Brain pericyte (primary cell): ENCODE measurements at regions not wholly inside any gene's neighbourhood (a gene's known extent, or its start where the extent isn't known, plus 50 kb on each side); places are given as distances from the start of the nearest gene placed in this dataset.

Source experiments
- DNase-seq: peaks from one replicate; pipeline ENCODE4 v3.0.0-alpha.2; 2012; ENCODE audit warnings: low read depth, low spot score

- no peak for DNase-seq
Observed at GRCh38 chr22:47858773-47859306, 1096.4 kb downstream of the TBC1D22A start.

- DNase-seq: no peak
Observed at GRCh38 chr22:47854680-47855079, 1092.2 kb downstream of the TBC1D22A start.

GRCh38 chr22:47854251-47854650 is 1091.8 kb downstream of the TBC1D22A start:
- DNase-seq: no peak

GRCh38 chr22:47853750-47854149 is 1091.3 kb downstream of the TBC1D22A start:
- no peak for DNase-seq

GRCh38 chr22:47851586-47851985 is 1089.1 kb downstream of the TBC1D22A start:
- no peak for DNase-seq

GRCh38 chr22:47850644-47851151 is 1088.2 kb downstream of the TBC1D22A start:
- no peak for DNase-seq

GRCh38 chr22:47849576-47849975 is 1087.1 kb downstream of the TBC1D22A start:
- no peak for DNase-seq

- no peak for DNase-seq
Observed at GRCh38 chr22:47848184-47848920, 1085.9 kb downstream of the TBC1D22A start.

- DNase-seq: no peak
Observed at GRCh38 chr22:47847131-47847890, 1084.9 kb downstream of the TBC1D22A start.

- DNase-seq: no peak
Observed at GRCh38 chr22:47846206-47846605, 1083.8 kb downstream of the TBC1D22A start.

GRCh38 chr22:47842119-47842518 is 1079.7 kb downstream of the TBC1D22A start:
- DNase-seq: no peak

GRCh38 chr22:47841156-47841555 is 1078.7 kb downstream of the TBC1D22A start:
- DNase-seq: no peak

- DNase-seq: no peak
Observed at GRCh38 chr22:47839595-47840227, 1077.3 kb downstream of the TBC1D22A start.

- no peak for DNase-seq
Observed at GRCh38 chr22:47837703-47838102, 1075.3 kb downstream of the TBC1D22A start.

GRCh38 chr22:47836957-47837356 is 1074.5 kb downstream of the TBC1D22A start:
- DNase-seq: no peak

GRCh38 chr22:47835726-47836125 is 1073.3 kb downstream of the TBC1D22A start:
- no peak for DNase-seq

GRCh38 chr22:47826016-47826415 is 1063.6 kb downstream of the TBC1D22A start:
- no peak for DNase-seq

GRCh38 chr22:47822422-47822821 is 1060.0 kb downstream of the TBC1D22A start:
- no peak for DNase-seq

- DNase-seq: no peak
Observed at GRCh38 chr22:47818496-47818895, 1056.0 kb downstream of the TBC1D22A start.

- no peak for DNase-seq
Observed at GRCh38 chr22:47817380-47817779, 1054.9 kb downstream of the TBC1D22A start.

- DNase-seq: no peak
Observed at GRCh38 chr22:47816863-47817210, 1054.4 kb downstream of the TBC1D22A start.
